ENCODE measurements at regions not wholly inside any gene's neighbourhood (a gene's known extent, or its start where the extent isn't known, plus 50 kb on each side); places are given as distances from the start of the nearest gene placed in this dataset.

DNA sequence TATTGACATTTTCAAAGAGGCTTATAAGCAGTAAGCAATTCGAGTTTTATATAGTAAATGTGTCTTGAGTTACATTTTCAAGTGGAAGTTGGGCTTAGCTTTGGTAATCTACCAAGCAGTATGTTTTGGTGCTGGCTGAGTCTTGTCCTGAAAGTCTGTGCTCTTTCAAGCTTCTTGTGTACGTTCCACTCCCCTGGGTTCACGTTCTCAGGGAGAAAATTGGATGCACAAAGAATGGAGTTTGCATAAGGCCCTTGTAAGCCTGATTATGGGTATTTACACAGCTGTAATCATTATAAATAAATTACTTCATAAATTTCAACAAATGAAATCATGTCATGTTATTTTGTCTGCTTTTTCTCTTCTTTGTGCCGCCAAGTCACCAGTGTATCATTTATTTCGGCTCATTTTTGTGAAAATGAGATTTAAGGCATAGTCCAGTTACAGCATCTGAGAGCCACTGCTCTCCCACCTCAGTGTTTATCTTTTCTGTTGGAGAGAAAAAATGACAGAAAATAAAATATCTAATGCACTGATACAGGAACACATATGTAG lies 262.5 kb downstream of the BTBD3 start:
- no peaks in the 10 kb centered on the region for H3K27me3 ChIP-seq (ENCODE audit: control insufficient read depth, insufficient read depth, low read length)
- no CpG with 5 or more reads among the region's 5 CpGs for WGBS (ENCODE audit: insufficient coverage, insufficient read length)
- H3K4me3 ChIP-seq (ENCODE audit: low read length), result no peak overlapping the region
- no peaks in the 10 kb centered on the region; the same call in 1 of the 2 replicates for H3K9me3 ChIP-seq (ENCODE audit: control insufficient read depth, insufficient read depth, low read length)
- H3K36me3 ChIP-seq (ENCODE audit: control insufficient read depth, insufficient read depth, low read length), result no peaks in the 10 kb centered on the region
- no peak overlapping the region for H3K27ac ChIP-seq (ENCODE audit: low read length)
- DNase-seq (ENCODE audit: low read depth, low spot score), result no peak
- no peaks in the 10 kb centered on the region for H3K4me1 ChIP-seq (ENCODE audit: control insufficient read depth, insufficient read depth, low read length)

DNA sequence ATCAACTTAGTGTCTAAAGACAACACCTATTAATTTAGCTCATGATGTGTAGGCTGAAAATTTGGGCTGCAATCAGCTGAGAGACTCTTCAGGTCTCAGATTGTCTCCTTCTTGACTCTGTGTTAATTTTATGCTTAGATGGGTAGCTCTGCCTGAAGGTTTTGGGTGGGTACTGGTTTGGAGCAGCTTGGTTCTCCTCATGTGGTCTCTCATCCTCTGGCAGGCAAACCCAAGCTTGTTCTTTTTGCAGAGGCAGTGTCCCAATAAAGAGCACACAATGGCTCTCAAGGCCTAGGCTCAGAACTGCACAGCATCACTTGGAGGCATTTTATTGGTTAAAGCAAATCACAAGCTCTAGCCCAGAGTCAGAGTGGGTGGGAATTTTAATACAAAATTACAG lies 280.6 kb downstream of the BTBD3 start:
- H3K4me3 ChIP-seq (ENCODE audit: low read length), result no peak overlapping the region
- no peaks in the 10 kb centered on the region for H3K9me3 ChIP-seq (ENCODE audit: control insufficient read depth, insufficient read depth, low read length)
- no peaks in the 10 kb centered on the region for H3K27me3 ChIP-seq (ENCODE audit: control insufficient read depth, insufficient read depth, low read length)
- DNase-seq (ENCODE audit: low read depth, low spot score), result no peak
- no peaks in the 10 kb centered on the region for H3K4me1 ChIP-seq (ENCODE audit: control insufficient read depth, insufficient read depth, low read length)
- H3K27ac ChIP-seq (ENCODE audit: low read length), result no peak overlapping the region
- no peaks in the 10 kb centered on the region for H3K36me3 ChIP-seq (ENCODE audit: control insufficient read depth, insufficient read depth, low read length)

DNA sequence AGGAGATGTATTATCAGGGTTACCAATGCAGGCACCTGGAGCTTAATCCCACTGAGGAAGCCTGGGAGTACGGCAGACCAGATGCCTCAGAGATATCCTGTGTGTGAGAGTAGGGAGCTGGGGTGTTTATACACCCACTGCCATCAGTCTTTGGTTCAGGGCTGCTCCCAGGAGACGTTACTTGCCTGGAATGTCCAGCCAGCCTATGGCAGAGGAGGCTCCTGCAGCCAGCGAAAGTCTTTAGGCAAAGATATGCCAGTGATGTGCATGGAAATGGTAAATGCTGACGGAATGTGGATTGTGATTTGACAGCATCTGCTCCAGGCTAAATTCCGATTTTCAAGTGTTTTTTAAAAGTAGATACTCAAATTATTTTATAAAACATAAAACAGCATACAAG lies 282.0 kb downstream of the BTBD3 start:
- no peaks in the 10 kb centered on the region for H3K36me3 ChIP-seq (ENCODE audit: control insufficient read depth, insufficient read depth, low read length)
- H3K4me1 ChIP-seq (ENCODE audit: control insufficient read depth, insufficient read depth, low read length), result no peaks in the 10 kb centered on the region
- no peak overlapping the region for H3K27ac ChIP-seq (ENCODE audit: low read length)
- no peak for DNase-seq (ENCODE audit: low read depth, low spot score)
- no peaks in the 10 kb centered on the region for H3K9me3 ChIP-seq (ENCODE audit: control insufficient read depth, insufficient read depth, low read length)
- no peak overlapping the region for H3K4me3 ChIP-seq (ENCODE audit: low read length)
- no peaks in the 10 kb centered on the region for H3K27me3 ChIP-seq (ENCODE audit: control insufficient read depth, insufficient read depth, low read length)
- no CpG with 5 or more reads among the region's 5 CpGs for WGBS (ENCODE audit: insufficient coverage, insufficient read length)

DNA sequence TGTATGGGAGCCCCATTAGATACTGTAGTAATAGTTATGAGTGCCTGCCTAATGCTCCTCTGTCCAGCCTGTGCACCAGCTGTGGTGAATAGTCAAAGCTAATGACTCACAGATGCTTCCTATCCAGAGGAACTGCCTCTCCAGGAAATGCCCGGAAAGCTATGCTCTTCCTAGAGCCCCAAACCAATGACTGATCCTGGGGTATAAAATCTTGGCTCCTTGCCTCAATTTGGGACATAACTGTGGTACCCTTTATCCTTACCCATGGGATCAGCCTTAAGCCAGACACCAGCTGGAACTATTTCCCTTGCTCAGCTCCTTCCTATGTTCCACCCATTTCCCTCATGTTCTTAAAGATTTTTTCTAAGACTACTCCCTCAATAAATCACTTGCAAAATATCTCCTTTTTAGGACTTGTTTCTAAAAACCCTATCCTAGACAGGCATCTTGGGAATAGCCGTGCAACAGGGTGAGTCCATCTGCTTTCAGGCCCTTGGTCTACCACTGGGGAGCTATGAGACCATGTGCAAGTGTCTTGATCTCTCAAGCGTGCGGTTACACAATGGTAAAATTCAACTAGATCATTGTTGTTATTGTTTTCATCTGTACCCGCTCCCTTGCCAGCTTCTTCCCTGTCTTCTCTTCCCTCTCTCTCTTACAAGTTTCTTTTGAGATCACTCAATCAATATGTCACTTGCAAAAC lies 283.7 kb downstream of the BTBD3 start:
- WGBS (ENCODE audit: insufficient coverage, insufficient read length), result no CpG with 5 or more reads among the region's 5 CpGs
- Histone ChIP-seq H3K4me1 (ENCODE audit: control insufficient read depth, insufficient read depth, low read length) (no peaks in the 10 kb centered on the region), H3K4me3 (ENCODE audit: low read length) (no peak overlapping the region), H3K36me3 (ENCODE audit: control insufficient read depth, insufficient read depth, low read length) (no peaks in the 10 kb centered on the region), H3K9me3 (ENCODE audit: control insufficient read depth, insufficient read depth, low read length) (no peaks in the 10 kb centered on the region), H3K27me3 (ENCODE audit: control insufficient read depth, insufficient read depth, low read length) (no peaks in the 10 kb centered on the region), H3K27ac (ENCODE audit: low read length) (no peak overlapping the region)
- DNase-seq (ENCODE audit: low read depth, low spot score), result no peak

DNA sequence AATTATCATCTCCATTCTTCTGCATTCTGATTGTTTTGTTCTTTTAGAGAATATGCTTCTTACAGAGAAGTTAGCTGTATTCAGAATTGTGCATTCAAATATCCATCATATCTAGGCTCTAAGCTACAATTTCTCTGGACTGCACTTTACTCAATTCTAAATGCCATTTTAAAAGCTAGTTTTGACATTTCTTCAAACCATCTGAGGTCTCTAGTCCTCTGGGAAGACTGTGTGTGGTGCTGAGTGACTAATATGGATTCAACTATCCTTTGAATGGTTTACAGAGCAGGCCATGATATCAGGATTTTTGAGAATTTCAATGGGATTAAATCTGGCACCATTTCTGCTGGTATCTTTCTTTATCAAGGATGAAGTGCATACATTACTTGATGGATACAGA lies 285.7 kb downstream of the BTBD3 start:
- no peaks in the 10 kb centered on the region for H3K27me3 ChIP-seq (ENCODE audit: control insufficient read depth, insufficient read depth, low read length)
- H3K36me3 ChIP-seq (ENCODE audit: control insufficient read depth, insufficient read depth, low read length), result no peaks in the 10 kb centered on the region
- no peak overlapping the region for H3K4me3 ChIP-seq (ENCODE audit: low read length)
- no peak for DNase-seq (ENCODE audit: low read depth, low spot score)
- no peaks in the 10 kb centered on the region for H3K9me3 ChIP-seq (ENCODE audit: control insufficient read depth, insufficient read depth, low read length)
- no peaks in the 10 kb centered on the region for H3K4me1 ChIP-seq (ENCODE audit: control insufficient read depth, insufficient read depth, low read length)
- no peak overlapping the region for H3K27ac ChIP-seq (ENCODE audit: low read length)

DNA sequence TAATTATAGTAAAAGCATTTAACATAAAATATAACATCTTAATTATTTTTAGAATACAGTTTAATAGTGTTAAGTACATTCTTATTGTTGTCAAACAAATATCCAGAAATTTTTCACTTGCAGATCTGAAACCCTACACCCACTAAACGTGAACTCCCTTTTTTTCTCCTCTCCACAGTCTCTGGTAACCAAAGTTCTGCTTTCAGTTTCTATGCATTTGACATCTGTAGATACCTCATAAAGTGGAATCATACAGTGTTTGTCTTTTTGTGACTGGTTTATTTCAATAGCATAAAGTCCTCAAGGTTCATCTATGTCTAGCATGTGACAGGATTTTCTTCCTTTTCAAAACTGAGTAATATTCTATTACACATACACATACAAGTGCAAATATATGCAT lies 286.3 kb downstream of the BTBD3 start:
- no CpG with 5 or more reads among the region's 1 CpG for WGBS (ENCODE audit: insufficient coverage, insufficient read length)
- Histone ChIP-seq H3K4me3 (ENCODE audit: low read length) (no peak overlapping the region), H3K27me3 (ENCODE audit: control insufficient read depth, insufficient read depth, low read length) (no peaks in the 10 kb centered on the region), H3K9me3 (ENCODE audit: control insufficient read depth, insufficient read depth, low read length) (no peaks in the 10 kb centered on the region), H3K4me1 (ENCODE audit: control insufficient read depth, insufficient read depth, low read length) (no peaks in the 10 kb centered on the region), H3K36me3 (ENCODE audit: control insufficient read depth, insufficient read depth, low read length) (no peaks in the 10 kb centered on the region), H3K27ac (ENCODE audit: low read length) (no peak overlapping the region)
- no peak for DNase-seq (ENCODE audit: low read depth, low spot score)

DNA sequence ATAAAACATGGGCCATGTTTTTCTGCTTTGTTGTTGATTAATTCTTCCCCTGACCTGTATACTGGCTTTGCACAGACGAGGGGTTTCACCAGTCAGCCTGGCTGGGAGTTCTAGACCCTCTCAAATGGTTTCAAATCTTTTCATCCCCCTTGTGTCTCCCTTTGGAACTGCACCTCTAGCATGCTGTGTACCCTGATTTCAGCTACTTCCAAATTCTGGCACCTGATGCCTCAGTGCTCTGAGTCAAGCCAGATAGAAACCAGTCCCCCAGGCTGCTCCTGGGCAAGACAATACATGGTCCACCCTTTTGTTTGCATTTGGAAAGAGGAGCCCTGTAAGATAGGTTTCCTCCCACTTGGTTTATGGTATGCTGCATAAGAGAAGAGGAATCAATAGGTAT lies 290.2 kb downstream of the BTBD3 start:
- no peaks in the 10 kb centered on the region for H3K9me3 ChIP-seq (ENCODE audit: control insufficient read depth, insufficient read depth, low read length)
- H3K36me3 ChIP-seq (ENCODE audit: control insufficient read depth, insufficient read depth, low read length), result no peaks in the 10 kb centered on the region
- H3K27me3 ChIP-seq (ENCODE audit: control insufficient read depth, insufficient read depth, low read length), result no peaks in the 10 kb centered on the region
- H3K4me1 ChIP-seq (ENCODE audit: control insufficient read depth, insufficient read depth, low read length), result no peaks in the 10 kb centered on the region
- no peak overlapping the region for H3K27ac ChIP-seq (ENCODE audit: low read length)
- no CpG with 5 or more reads among the region's 1 CpG for WGBS (ENCODE audit: insufficient coverage, insufficient read length)
- no peak overlapping the region for H3K4me3 ChIP-seq (ENCODE audit: low read length)
- peak; percentile 80 for DNase-seq (ENCODE audit: low read depth, low spot score)

DNA sequence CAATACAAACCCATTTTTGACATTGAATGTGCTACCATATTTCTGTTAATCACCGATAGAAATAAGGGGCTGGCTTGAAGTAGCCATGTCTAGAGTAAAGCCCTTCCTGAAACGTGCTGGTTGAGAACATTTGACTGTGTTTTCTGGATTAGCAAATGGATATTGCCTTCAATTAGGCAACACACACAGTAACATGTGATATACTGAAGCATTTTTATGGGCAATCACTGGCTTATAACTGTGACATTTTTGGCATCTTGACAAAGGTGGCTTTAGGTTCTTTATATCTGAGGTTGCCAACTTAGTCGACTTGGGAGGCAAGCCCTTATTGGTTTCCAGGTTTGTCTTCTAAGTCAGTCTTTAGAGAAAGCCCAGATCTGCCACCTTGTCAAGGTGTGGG lies 292.9 kb downstream of the BTBD3 start:
- Histone ChIP-seq H3K27me3 (ENCODE audit: control insufficient read depth, insufficient read depth, low read length) (no peaks in the 10 kb centered on the region), H3K36me3 (ENCODE audit: control insufficient read depth, insufficient read depth, low read length) (no peaks in the 10 kb centered on the region), H3K4me3 (ENCODE audit: low read length) (no peak overlapping the region), H3K9me3 (ENCODE audit: control insufficient read depth, insufficient read depth, low read length) (no peaks in the 10 kb centered on the region), H3K4me1 (ENCODE audit: control insufficient read depth, insufficient read depth, low read length) (no peaks in the 10 kb centered on the region), H3K27ac (ENCODE audit: low read length) (no peak overlapping the region)
- no CpG with 5 or more reads among the region's 3 CpGs for WGBS (ENCODE audit: insufficient coverage, insufficient read length)
- no peak for DNase-seq (ENCODE audit: low read depth, low spot score)

DNA sequence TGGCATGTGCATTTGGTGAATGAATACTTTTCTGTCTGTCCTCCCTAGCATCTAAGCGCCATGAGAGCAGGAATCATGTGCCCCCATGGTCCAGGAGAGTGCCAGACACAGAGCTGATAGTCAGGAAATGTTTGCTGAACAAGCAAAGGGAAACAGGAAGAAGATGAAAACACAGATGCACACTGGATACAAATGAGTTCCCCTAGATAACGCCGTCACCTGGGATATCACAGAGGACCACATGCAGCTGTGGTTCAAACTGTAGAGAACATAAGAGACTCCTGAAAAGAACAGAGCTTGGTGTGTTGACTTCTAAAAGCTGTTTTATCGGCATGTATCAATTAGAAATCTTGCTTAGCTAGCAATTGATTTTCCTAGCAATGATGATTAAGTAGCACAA lies 293.7 kb downstream of the BTBD3 start:
- no peaks in the 10 kb centered on the region for H3K9me3 ChIP-seq (ENCODE audit: control insufficient read depth, insufficient read depth, low read length)
- no peaks in the 10 kb centered on the region for H3K4me1 ChIP-seq (ENCODE audit: control insufficient read depth, insufficient read depth, low read length)
- no peaks in the 10 kb centered on the region for H3K27me3 ChIP-seq (ENCODE audit: control insufficient read depth, insufficient read depth, low read length)
- no CpG with 5 or more reads among the region's 4 CpGs for WGBS (ENCODE audit: insufficient coverage, insufficient read length)
- H3K4me3 ChIP-seq (ENCODE audit: low read length), result no peak overlapping the region
- no peaks in the 10 kb centered on the region for H3K36me3 ChIP-seq (ENCODE audit: control insufficient read depth, insufficient read depth, low read length)
- no peak overlapping the region for H3K27ac ChIP-seq (ENCODE audit: low read length)
- DNase-seq (ENCODE audit: low read depth, low spot score), result no peak

DNA sequence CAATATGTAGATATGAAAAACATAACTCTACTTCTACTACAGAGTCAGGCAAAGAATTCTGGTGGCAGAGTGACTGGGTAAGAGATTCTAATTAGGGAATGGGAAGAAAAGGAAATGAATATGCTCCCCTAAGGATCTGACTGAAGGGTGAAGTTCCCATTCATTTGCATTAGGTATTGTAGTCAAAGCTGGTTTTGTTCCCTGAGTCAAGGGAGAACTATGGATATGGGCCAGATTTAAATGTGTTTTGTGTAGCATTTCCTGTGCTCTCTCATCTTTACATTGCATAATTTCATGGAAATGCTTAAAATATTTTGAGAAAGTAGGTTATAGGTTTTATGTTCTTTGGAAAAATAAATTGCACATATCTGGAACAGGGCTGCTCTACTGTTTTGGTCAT lies 299.7 kb downstream of the BTBD3 start:
- DNase-seq (ENCODE audit: low read depth, low spot score), result no peak
- Histone ChIP-seq H3K4me3 (ENCODE audit: low read length) (no peak overlapping the region), H3K9me3 (ENCODE audit: control insufficient read depth, insufficient read depth, low read length) (no peaks in the 10 kb centered on the region), H3K4me1 (ENCODE audit: control insufficient read depth, insufficient read depth, low read length) (no peaks in the 10 kb centered on the region), H3K36me3 (ENCODE audit: control insufficient read depth, insufficient read depth, low read length) (no peaks in the 10 kb centered on the region), H3K27ac (ENCODE audit: low read length) (no peak overlapping the region), H3K27me3 (ENCODE audit: control insufficient read depth, insufficient read depth, low read length) (no peaks in the 10 kb centered on the region)

DNA sequence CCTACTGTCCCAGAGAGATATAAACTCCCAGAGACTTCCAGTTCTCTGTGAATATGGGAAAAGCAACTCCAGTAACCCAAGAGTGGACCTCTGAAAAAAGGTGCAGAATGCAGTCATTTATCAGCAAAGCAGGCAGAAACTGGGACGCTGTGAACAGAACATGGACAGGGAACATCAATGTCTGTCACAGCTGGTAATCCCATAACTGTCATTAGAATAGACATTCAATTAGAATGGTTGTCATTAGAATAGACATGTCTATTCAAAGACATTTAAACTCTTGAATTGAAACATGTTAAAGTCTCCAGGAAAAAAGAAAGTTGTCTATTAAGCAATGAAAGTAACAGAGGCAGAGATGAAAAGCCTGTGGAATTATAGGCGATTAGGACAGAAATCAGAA lies 302.1 kb downstream of the BTBD3 start:
- H3K9me3 ChIP-seq (ENCODE audit: control insufficient read depth, insufficient read depth, low read length), result no peaks in the 10 kb centered on the region
- no peaks in the 10 kb centered on the region for H3K27me3 ChIP-seq (ENCODE audit: control insufficient read depth, insufficient read depth, low read length)
- H3K27ac ChIP-seq (ENCODE audit: low read length), result no peak overlapping the region
- no peak for DNase-seq (ENCODE audit: low read depth, low spot score)
- no CpG with 5 or more reads among the region's 2 CpGs for WGBS (ENCODE audit: insufficient coverage, insufficient read length)
- H3K4me3 ChIP-seq (ENCODE audit: low read length), result no peak overlapping the region
- no peaks in the 10 kb centered on the region for H3K36me3 ChIP-seq (ENCODE audit: control insufficient read depth, insufficient read depth, low read length)
- H3K4me1 ChIP-seq (ENCODE audit: control insufficient read depth, insufficient read depth, low read length), result no peaks in the 10 kb centered on the region
